ENCODE measurements at regions not wholly inside any gene's neighbourhood (a gene's known extent, or its start where the extent isn't known, plus 50 kb on each side); places are given as distances from the start of the nearest gene placed in this dataset.

GRCh38 chr22:47297261-47298016 lies 535.0 kb downstream of the TBC1D22A start:
- Histone ChIP-seq H3K4me3 (ENCODE audit: insufficient read depth, low read depth, low read length) (no peak overlapping the region), H3K4me2 (ENCODE audit: low read depth, low read length) (no peak overlapping the region), H3K9ac (ENCODE audit: low read depth, low read length) (no peak overlapping the region), H3K56ac (ENCODE audit: extremely low read depth, insufficient read depth, low read length) (no peak overlapping the region), H3K27me3 (ENCODE audit: control insufficient read depth, insufficient read depth, low read length) (no peaks in the 10 kb centered on the region), H2BK20ac (ENCODE audit: low read depth, low read length) (no peak overlapping the region), H3K27ac (ENCODE audit: insufficient read depth, low read length) (no peak overlapping the region), H3K23ac (ENCODE audit: low read depth, low read length) (no peak overlapping the region), H4K20me1 (ENCODE audit: insufficient read depth, low read length) (no peaks in the 10 kb centered on the region), H3K79me1 (ENCODE audit: low read depth in 1 of 2, low read length in 2 of 2) (no peaks in the 10 kb centered on the region), H3K9me1 (ENCODE audit: insufficient read depth, low read length) (no peaks in the 10 kb centered on the region), H3K14ac (replicated peaks; ENCODE audit: low read depth, low read length) (no peak overlapping the region), H2AFZ (replicated peaks; ENCODE audit: low read length, poor library complexity) (no peak overlapping the region), H3K4me1 (ENCODE audit: control insufficient read depth, insufficient read depth, low read length) (no peaks in the 10 kb centered on the region), H2BK5ac (ENCODE audit: low read depth, low read length, poor library complexity, severe bottlenecking) (no peak overlapping the region), H4K8ac (ENCODE audit: low read depth in 2 of 2, low read length in 2 of 2) (no peak overlapping the region), H3K36me3 (ENCODE audit: control insufficient read depth, insufficient read depth, low read length) (no peaks in the 10 kb centered on the region), H4K5ac (ENCODE audit: low read depth, low read length) (no peak overlapping the region), H4K91ac (ENCODE audit: insufficient read depth, low read depth, low read length) (no peak overlapping the region), H3K18ac (ENCODE audit: low read depth, low read length) (no peak overlapping the region), H3K9me3 (ENCODE audit: control insufficient read depth, insufficient read depth, low read length) (peaks cover 7% of the 10 kb centered on the region; the same call in 1 of the 2 replicates), H3K4ac (ENCODE audit: low read depth, low read length) (no peak overlapping the region), H2BK120ac (ENCODE audit: low read depth, low read length) (no peak overlapping the region), H2AK5ac (ENCODE audit: low read depth, low read length) (no peak overlapping the region), H2BK15ac (ENCODE audit: low read depth, low read length) (no peak overlapping the region), H2AK9ac (replicated peaks; ENCODE audit: low read depth, low read length, poor library complexity) (no peak overlapping the region)
- TF ChIP-seq POLR2A (IDR thresholded peaks at IDR 0.05; ENCODE audit: low read depth, low read length) (no peak), RCOR1 (IDR thresholded peaks at IDR 0.05; ENCODE audit: insufficient replicate concordance, low read length) (no peak), CEBPB (IDR thresholded peaks at IDR 0.05; ENCODE audit: low read depth, low read length) (no peak), FOS (IDR thresholded peaks at IDR 0.05; ENCODE audit: low read depth, low read length) (no peak), ELK1 (IDR thresholded peaks at IDR 0.05; ENCODE audit: borderline replicate concordance, low read depth, low read length) (no peak), RAD21 (IDR thresholded peaks at IDR 0.05; ENCODE audit: low read length) (no peak), MAZ (IDR thresholded peaks at IDR 0.05; ENCODE audit: borderline replicate concordance, low read depth, low read length) (no peak), BHLHE40 (IDR thresholded peaks at IDR 0.05; ENCODE audit: low read depth, low read length) (no peak), MXI1 (IDR thresholded peaks at IDR 0.05; ENCODE audit: borderline replicate concordance, low read depth, low read length) (no peak), NFE2L2 (IDR thresholded peaks at IDR 0.05; ENCODE audit: low read depth, low read length) (no peak), CHD1 (IDR thresholded peaks at IDR 0.05; ENCODE audit: low read depth, low read length) (no peak), CTCF (conservative IDR thresholded peaks at IDR 0.05; ENCODE audit: low read depth, low read length) (no peak)
- CTCF ChIA-PET, result no interaction called here
- POLR2A ChIA-PET (ENCODE audit: unreplicated experiment), result no interaction called here
- BruUV-seq (replicated peaks), result no TSS peak
- dilution Hi-C loops (cut with HindIII; ENCODE audit: low sequenced_read_pairs, unreplicated experiment) (no loop called here), in situ Hi-C loops (cut with MboI; ENCODE audit: low sequenced_read_pairs) (no loop called here), intact Hi-C loops (cut with micrococcal nuclease) (no loop called here)
- 89% methylated on average over 10 of the region's 20 CpGs; no CpG with 5 or more reads in 1 of the 2 experiments for WGBS, 2 experiments (ENCODE audit: extremely low coverage in 2 of 2, insufficient read length in 1 of 2)
- DNase-seq (no peak), ATAC-seq (ENCODE audit: low read depth) (no peak)

All from IMR-90 (cell line).